NT2/D1 (cell line): ENCODE measurements at regions not wholly inside any gene's neighbourhood (a gene's known extent, or its start where the extent isn't known, plus 50 kb on each side); places are given as distances from the start of the nearest gene placed in this dataset.

Experiments
- DNase-seq: peaks from one replicate; pipeline ENCODE4 v3.0.0-alpha.2; 2011; ENCODE audit warnings: low read depth, low spot score
- H3K27me3 ChIP-seq: 2 replicates; pipeline ENCODE4 v1.6.0; 2011; ENCODE audit warnings: mild to moderate bottlenecking; ENCODE audit not compliant: insufficient read length, insufficient read depth
- H3K36me3 ChIP-seq: 2 replicates; pipeline ENCODE4 v1.6.1; 2011; ENCODE audit warnings: mild to moderate bottlenecking, low read length, mixed read lengths; ENCODE audit not compliant: insufficient read depth, insufficient read length
- H3K4me1 ChIP-seq: 2 replicates; pipeline ENCODE4 v1.5.1; 2011; ENCODE audit not compliant: insufficient read depth, insufficient read length
- H3K4me3 ChIP-seq: 2 replicates; pipeline ENCODE4 v1.5.1; 2011; ENCODE audit warnings: low read depth; ENCODE audit not compliant: insufficient read length
- H3K9ac ChIP-seq: 2 replicates; pipeline ENCODE4 v1.6.0; 2011; ENCODE audit warnings: low read depth; ENCODE audit not compliant: insufficient read length
- H3K9me3 ChIP-seq: 2 replicates; pipeline ENCODE4 v1.5.1; 2011; ENCODE audit warnings: mild to moderate bottlenecking, low read length; ENCODE audit not compliant: insufficient read depth
- SUZ12 ChIP-seq: IDR thresholded peaks from 2 replicates; pipeline ENCODE4 v1.6.1; 2011; ENCODE audit not compliant: insufficient read length, insufficient read depth; ENCODE audit errors: extremely low read depth
- YY1 ChIP-seq: IDR thresholded peaks from 2 replicates; pipeline ENCODE4 v1.6.1; 2011; ENCODE audit not compliant: insufficient read length, insufficient read depth
- ZNF274 ChIP-seq: IDR thresholded peaks from 2 replicates; pipeline ENCODE4 v1.6.1; 2011; ENCODE audit warnings: mild to moderate bottlenecking, low read depth, low read length

- H3K9ac ChIP-seq: no peak overlapping the region
- H3K9me3 ChIP-seq: no peaks in the 10 kb centered on the region
- no peaks in the 10 kb centered on the region for H3K36me3 ChIP-seq
- no peaks in the 10 kb centered on the region for H3K4me1 ChIP-seq
- no peak for DNase-seq
- H3K4me3 ChIP-seq: no peak overlapping the region
- TF ChIP-seq SUZ12 (no peak), ZNF274 (no peak), YY1 (no peak)
- H3K27me3 ChIP-seq: no peaks in the 10 kb centered on the region
These were observed 174.4 kb upstream of the MSX2 start for GRCh38 chr5:174550026-174550425.

GRCh38 chr5:174552428-174552827 lies 172.0 kb upstream of the MSX2 start:
- no peaks in the 10 kb centered on the region for H3K27me3 ChIP-seq
- DNase-seq: no peak
- no peak overlapping the region for H3K4me3 ChIP-seq
- H3K9me3 ChIP-seq: peaks cover 4% of the 10 kb centered on the region; the same call in 1 of the 2 replicates
- H3K9ac ChIP-seq: no peak overlapping the region
- H3K4me1 ChIP-seq: no peaks in the 10 kb centered on the region
- H3K36me3 ChIP-seq: no peaks in the 10 kb centered on the region
- no peak for TF ChIP-seq YY1
- no peak for TF ChIP-seq SUZ12
- TF ChIP-seq ZNF274: no peak

GRCh38 chr5:174553556-174553955 lies 170.8 kb upstream of the MSX2 start:
- no peaks in the 10 kb centered on the region for H3K36me3 ChIP-seq
- DNase-seq: no peak
- TF ChIP-seq ZNF274 (no peak), SUZ12 (no peak), YY1 (no peak)

GRCh38 chr5:174555726-174556125 lies 168.7 kb upstream of the MSX2 start:
- Histone ChIP-seq H3K9ac (no peak overlapping the region), H3K4me3 (no peak overlapping the region), H3K27me3 (no peaks in the 10 kb centered on the region), H3K9me3 (peaks cover 4% of the 10 kb centered on the region; the same call in 1 of the 2 replicates), H3K36me3 (no peaks in the 10 kb centered on the region), H3K4me1 (no peaks in the 10 kb centered on the region)
- TF ChIP-seq SUZ12 (no peak), ZNF274 (no peak), YY1 (no peak)
- DNase-seq: no peak

More at GRCh38 chr5:174553556-174553955, 170.8 kb upstream of the MSX2 start:
- H3K4me3 ChIP-seq: no peak overlapping the region
- H3K27me3 ChIP-seq: no peaks in the 10 kb centered on the region
- no peak overlapping the region for H3K9ac ChIP-seq
- peaks cover 4% of the 10 kb centered on the region; the same call in 1 of the 2 replicates for H3K9me3 ChIP-seq
- H3K4me1 ChIP-seq: no peaks in the 10 kb centered on the region

- Histone ChIP-seq H3K4me3 (no peak overlapping the region), H3K36me3 (no peaks in the 10 kb centered on the region), H3K9me3 (peaks cover 4% of the 10 kb centered on the region; the same call in 1 of the 2 replicates), H3K27me3 (no peaks in the 10 kb centered on the region), H3K9ac (no peak overlapping the region), H3K4me1 (no peaks in the 10 kb centered on the region)
- DNase-seq: no peak
- TF ChIP-seq ZNF274 (no peak), YY1 (no peak)
These were observed 167.6 kb upstream of the MSX2 start for GRCh38 chr5:174556756-174557155.

GRCh38 chr5:174558190-174558589 lies 166.2 kb upstream of the MSX2 start:
- H3K9ac ChIP-seq: no peak overlapping the region
- no peak for DNase-seq
- no peak overlapping the region for H3K4me3 ChIP-seq
- no peaks in the 10 kb centered on the region for H3K4me1 ChIP-seq
- H3K36me3 ChIP-seq: no peaks in the 10 kb centered on the region
- TF ChIP-seq ZNF274 (no peak), SUZ12 (no peak), YY1 (no peak)
- H3K9me3 ChIP-seq: peaks cover 4% of the 10 kb centered on the region; the same call in 1 of the 2 replicates
- H3K27me3 ChIP-seq: no peaks in the 10 kb centered on the region

GRCh38 chr5:174559141-174559540 lies 165.2 kb upstream of the MSX2 start:
- H3K9ac ChIP-seq: no peak overlapping the region
- no peaks in the 10 kb centered on the region for H3K4me1 ChIP-seq
- TF ChIP-seq ZNF274 (no peak), YY1 (no peak), SUZ12 (no peak)
- no peaks in the 10 kb centered on the region for H3K27me3 ChIP-seq
- H3K36me3 ChIP-seq: no peaks in the 10 kb centered on the region
- H3K4me3 ChIP-seq: no peak overlapping the region
- DNase-seq: no peak
- H3K9me3 ChIP-seq: peaks cover 4% of the 10 kb centered on the region; the same call in 1 of the 2 replicates

GRCh38 chr5:174559566-174560090 lies 164.8 kb upstream of the MSX2 start:
- no peak for DNase-seq
- H3K9me3 ChIP-seq: peaks cover 4% of the 10 kb centered on the region; the same call in 1 of the 2 replicates
- no peak overlapping the region for H3K9ac ChIP-seq
- H3K27me3 ChIP-seq: no peaks in the 10 kb centered on the region
- H3K36me3 ChIP-seq: no peaks in the 10 kb centered on the region
- no peaks in the 10 kb centered on the region for H3K4me1 ChIP-seq
- no peak overlapping the region for H3K4me3 ChIP-seq
- no peak for TF ChIP-seq ZNF274
- no peak for TF ChIP-seq YY1
- TF ChIP-seq SUZ12: no peak
